GM23248 (cell line): ENCODE measurements at regions not wholly inside any gene's neighbourhood (a gene's known extent, or its start where the extent isn't known, plus 50 kb on each side); places are given as distances from the start of the nearest gene placed in this dataset.

Experiments used
- DNase-seq: peaks from one replicate; pipeline ENCODE4 v3.0.0-alpha.2; 2015
- H2AFZ ChIP-seq: fragments of 200-600 bp; sonication (generic); 2 replicates; pipeline ENCODE4 v1.6.1; 2016; ENCODE audit warnings: antibody characterized with exemption
- H3F3A ChIP-seq: fragments of 200-600 bp; sonication (generic); 2 replicates; pipeline ENCODE4 v1.6.1; 2016; ENCODE audit warnings: mild to moderate bottlenecking, antibody characterized with exemption, mixed run types; ENCODE audit not compliant: insufficient read depth
- H3K27ac ChIP-seq: fragments of 200-600 bp; sonication (generic); 2 replicates; pipeline ENCODE4 v1.5.1; 2016; ENCODE audit warnings: mild to moderate bottlenecking
- H3K27me3 ChIP-seq: fragments of 200-600 bp; sonication (generic); replicated peaks from 2 replicates; pipeline ENCODE4 v1.6.1; 2016; ENCODE audit warnings: mild to moderate bottlenecking; ENCODE audit not compliant: insufficient read depth
- H3K36me3 ChIP-seq: fragments of 200-600 bp; sonication (generic); 2 replicates; pipeline ENCODE4 v1.6.1; 2016; ENCODE audit warnings: low read depth, mild to moderate bottlenecking
- H3K4me1 ChIP-seq: fragments of 200-600 bp; sonication (generic); 2 replicates; pipeline ENCODE4 v1.6.1; 2016; ENCODE audit warnings: mild to moderate bottlenecking; ENCODE audit not compliant: insufficient read depth
- H3K4me2 ChIP-seq: fragments of 200-600 bp; sonication (generic); one replicate; pipeline ENCODE4 v1.6.1; 2016; ENCODE audit warnings: mild to moderate bottlenecking; ENCODE audit not compliant: unreplicated experiment
- H3K4me3 ChIP-seq: fragments of 200-600 bp; sonication (generic); 2 replicates; pipeline ENCODE4 v1.5.1; 2016; ENCODE audit warnings: mild to moderate bottlenecking
- H3K79me2 ChIP-seq: fragments of 200-600 bp; sonication (generic); 2 replicates; pipeline ENCODE4 v1.6.1; 2016; ENCODE audit warnings: mild to moderate bottlenecking; ENCODE audit not compliant: insufficient read depth
- H3K9ac ChIP-seq: fragments of 200-600 bp; sonication (generic); 2 replicates; pipeline ENCODE4 v1.6.1; 2016; ENCODE audit warnings: mild to moderate bottlenecking
- H3K9me2 ChIP-seq: fragments of 200-600 bp; sonication (generic); 2 replicates; pipeline ENCODE4 v1.6.1; 2016; ENCODE audit warnings: mixed run types, mild to moderate bottlenecking, moderate library complexity; ENCODE audit not compliant: insufficient read depth
- H3K9me3 ChIP-seq: fragments of 200-600 bp; sonication (generic); one replicate; pipeline ENCODE4 v1.6.1; 2017; ENCODE audit warnings: low read depth
- H4K20me1 ChIP-seq: fragments of 200-600 bp; sonication (generic); 2 replicates; pipeline ENCODE4 v1.6.0; 2016; ENCODE audit not compliant: insufficient read depth
- EZH2 ChIP-seq: fragments of 200-600 bp; sonication (generic); IDR thresholded peaks from 2 replicates; pipeline ENCODE4 v1.6.1; 2018; ENCODE audit warnings: antibody characterized with exemption, mild to moderate bottlenecking; ENCODE audit not compliant: insufficient read depth, poor library complexity, severe bottlenecking
- EZH2phosphoT487 ChIP-seq: fragments of 200-600 bp; sonication (generic); IDR thresholded peaks from 2 replicates; pipeline ENCODE4 v1.6.1; 2018; ENCODE audit warnings: antibody characterized with exemption, moderate library complexity, mild to moderate bottlenecking, low read depth; ENCODE audit not compliant: insufficient read depth
- WGBS, 2 experiments: methylation state at CpG; one replicate each; pipeline ENCODE4 v1.1.6; 2015 to 2017; ENCODE audit warnings: low lambda C conversion rate in 2 of 2, low coverage in 1 of 2; ENCODE audit errors: missing lambda C conversion rate in 2 of 2; 5-methylcytosine and 5-hydroxymethylcytosine counted together
- in situ Hi-C: fragments of 300-500 bp; cut with MboI; formaldehyde crosslinking; loops from 2 replicates; pipeline ENCODE4 v1.15.0; 2020

- Histone ChIP-seq H3K36me3 (no peaks in the 10 kb centered on the region), H3K27ac (no peak overlapping the region), H3K9me3 (no peaks in the 10 kb centered on the region), H3K4me2 (no peak overlapping the region), H3K27me3 (no peaks in the 10 kb centered on the region), H3F3A (no peaks in the 10 kb centered on the region), H4K20me1 (no peaks in the 10 kb centered on the region), H2AFZ (no peak overlapping the region), H3K79me2 (no peaks in the 10 kb centered on the region), H3K9me2 (no peaks in the 10 kb centered on the region), H3K9ac (no peak overlapping the region), H3K4me1 (no peaks in the 10 kb centered on the region), H3K4me3 (no peak overlapping the region)
- in situ Hi-C loops = no loop called here
- TF ChIP-seq EZH2phosphoT487 = no peak
- no peak for TF ChIP-seq EZH2
- 93 to 94% methylated on average over 5 of the region's 5 CpGs for WGBS, 2 experiments
- DNase-seq = no peak
These were observed 522.1 kb upstream of the TGFBR2 start for GRCh38 chr3:30084316-30084715.

- no peak overlapping the region for H2AFZ ChIP-seq
These were observed 521.4 kb upstream of the TGFBR2 start for GRCh38 chr3:30084971-30085403.

GRCh38 chr3:30085486-30085885 lies 520.9 kb upstream of the TGFBR2 start:
- in situ Hi-C loops = no loop called here
- Histone ChIP-seq H3K9me2 (no peaks in the 10 kb centered on the region), H3K79me2 (no peaks in the 10 kb centered on the region), H3K27ac (no peak overlapping the region), H2AFZ (no peak overlapping the region), H3K4me2 (no peak overlapping the region), H3K27me3 (no peaks in the 10 kb centered on the region), H3K9ac (no peak overlapping the region), H3K4me3 (no peak overlapping the region), H3K36me3 (no peaks in the 10 kb centered on the region), H3K4me1 (no peaks in the 10 kb centered on the region), H4K20me1 (no peaks in the 10 kb centered on the region), H3K9me3 (no peaks in the 10 kb centered on the region), H3F3A (no peaks in the 10 kb centered on the region)
- no peak for DNase-seq
- TF ChIP-seq EZH2phosphoT487 (no peak), EZH2 (no peak)
- WGBS, 2 experiments = 90 to 95% methylated on average over 1 of the region's 1 CpG

More at GRCh38 chr3:30084971-30085403, 521.4 kb upstream of the TGFBR2 start:
- WGBS, 2 experiments = 94 to 97% methylated on average over 3 of the region's 3 CpGs
- H3F3A ChIP-seq = no peaks in the 10 kb centered on the region
- no peaks in the 10 kb centered on the region for H3K4me1 ChIP-seq
- H3K27ac ChIP-seq = no peak overlapping the region
- in situ Hi-C loops = no loop called here
- H4K20me1 ChIP-seq = no peaks in the 10 kb centered on the region
- DNase-seq = no peak
- H3K27me3 ChIP-seq = no peaks in the 10 kb centered on the region
- H3K9me3 ChIP-seq = no peaks in the 10 kb centered on the region
- no peak overlapping the region for H3K4me3 ChIP-seq
- TF ChIP-seq EZH2phosphoT487 = no peak
- TF ChIP-seq EZH2 = no peak
- H3K36me3 ChIP-seq = no peaks in the 10 kb centered on the region
- H3K79me2 ChIP-seq = no peaks in the 10 kb centered on the region
- H3K9ac ChIP-seq = no peak overlapping the region
- no peak overlapping the region for H3K4me2 ChIP-seq
- no peaks in the 10 kb centered on the region for H3K9me2 ChIP-seq

- H3K36me3 ChIP-seq = no peaks in the 10 kb centered on the region
- no peaks in the 10 kb centered on the region for H3K9me3 ChIP-seq
- in situ Hi-C loops = no loop called here
- H3K9ac ChIP-seq = no peak overlapping the region
- H3F3A ChIP-seq = no peaks in the 10 kb centered on the region
- no peaks in the 10 kb centered on the region for H3K79me2 ChIP-seq
- TF ChIP-seq EZH2phosphoT487 = no peak
- no peak for TF ChIP-seq EZH2
- DNase-seq = no peak
- no peak overlapping the region for H3K27ac ChIP-seq
- H3K4me3 ChIP-seq = no peak overlapping the region
- H4K20me1 ChIP-seq = no peaks in the 10 kb centered on the region
- H3K9me2 ChIP-seq = no peaks in the 10 kb centered on the region
- no peak overlapping the region for H3K4me2 ChIP-seq
- no peak overlapping the region for H2AFZ ChIP-seq
- H3K27me3 ChIP-seq = no peaks in the 10 kb centered on the region
- no peaks in the 10 kb centered on the region for H3K4me1 ChIP-seq
These were observed 514.7 kb upstream of the TGFBR2 start for GRCh38 chr3:30091686-30092085.

- Histone ChIP-seq H3F3A (peaks cover 24% of the 10 kb centered on the region), H3K4me1 (peaks cover 22% of the 10 kb centered on the region), H3K9me3 (no peaks in the 10 kb centered on the region), H3K27ac (no peak overlapping the region), H3K4me3 (no peak overlapping the region), H3K27me3 (no peaks in the 10 kb centered on the region), H3K9me2 (no peaks in the 10 kb centered on the region), H2AFZ (no peak overlapping the region), H3K36me3 (no peaks in the 10 kb centered on the region), H4K20me1 (no peaks in the 10 kb centered on the region), H3K4me2 (no peak overlapping the region), H3K9ac (no peak overlapping the region), H3K79me2 (no peaks in the 10 kb centered on the region)
- DNase-seq = no peak
- TF ChIP-seq EZH2 (no peak), EZH2phosphoT487 (no peak)
- WGBS, 2 experiments = 97 to 100% methylated on average over 2 of the region's 2 CpGs
- in situ Hi-C loops = no loop called here
These were observed 509.3 kb upstream of the TGFBR2 start for GRCh38 chr3:30097022-30097650.
